ENCODE measurements at regions not wholly inside any gene's neighbourhood (a gene's known extent, or its start where the extent isn't known, plus 50 kb on each side); places are given as distances from the start of the nearest gene placed in this dataset.

DNA sequence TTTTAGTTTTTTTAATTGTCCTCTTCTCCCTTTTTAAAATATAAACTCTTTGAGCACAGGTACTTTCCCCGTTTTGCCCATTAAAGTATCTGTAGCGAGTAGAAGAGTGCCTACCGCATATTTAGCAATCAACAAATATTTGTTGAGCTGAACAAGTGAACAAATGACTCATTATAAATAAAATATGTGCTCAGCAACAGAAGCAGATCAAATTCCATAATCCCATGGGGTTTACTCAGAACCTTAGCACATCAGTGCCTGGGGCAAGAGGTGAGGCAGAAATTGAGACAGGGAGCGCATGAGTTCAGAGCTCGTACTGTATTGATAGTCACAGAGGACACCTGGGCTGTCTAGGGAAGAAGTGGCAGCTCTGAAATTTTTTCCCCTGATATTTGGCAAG, 161.0 kb downstream of the SEM1 start:
- TF ChIP-seq, protein P1, sequence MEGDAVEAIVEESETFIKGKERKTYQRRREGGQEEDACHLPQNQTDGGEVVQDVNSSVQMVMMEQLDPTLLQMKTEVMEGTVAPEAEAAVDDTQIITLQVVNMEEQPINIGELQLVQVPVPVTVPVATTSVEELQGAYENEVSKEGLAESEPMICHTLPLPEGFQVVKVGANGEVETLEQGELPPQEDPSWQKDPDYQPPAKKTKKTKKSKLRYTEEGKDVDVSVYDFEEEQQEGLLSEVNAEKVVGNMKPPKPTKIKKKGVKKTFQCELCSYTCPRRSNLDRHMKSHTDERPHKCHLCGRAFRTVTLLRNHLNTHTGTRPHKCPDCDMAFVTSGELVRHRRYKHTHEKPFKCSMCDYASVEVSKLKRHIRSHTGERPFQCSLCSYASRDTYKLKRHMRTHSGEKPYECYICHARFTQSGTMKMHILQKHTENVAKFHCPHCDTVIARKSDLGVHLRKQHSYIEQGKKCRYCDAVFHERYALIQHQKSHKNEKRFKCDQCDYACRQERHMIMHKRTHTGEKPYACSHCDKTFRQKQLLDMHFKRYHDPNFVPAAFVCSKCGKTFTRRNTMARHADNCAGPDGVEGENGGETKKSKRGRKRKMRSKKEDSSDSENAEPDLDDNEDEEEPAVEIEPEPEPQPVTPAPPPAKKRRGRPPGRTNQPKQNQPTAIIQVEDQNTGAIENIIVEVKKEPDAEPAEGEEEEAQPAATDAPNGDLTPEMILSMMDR (conservative IDR thresholded peaks at IDR 0.05 in 1 of 2, IDR thresholded peaks at IDR 0.05 in 1 of 2; ENCODE audit: low read depth in 1 of 2, low read length in 2 of 2): no peak
- no peak for TF ChIP-seq EZH2 (IDR thresholded peaks at IDR 0.05; ENCODE audit: low read length, missing control alignments)

All from fibroblast of lung (primary cell).